A673 (cell line): ENCODE measurements at regions not wholly inside any gene's neighbourhood (a gene's known extent, or its start where the extent isn't known, plus 50 kb on each side); places are given as distances from the start of the nearest gene placed in this dataset.

Experiments used
- EZH2 ChIP-seq: fragments of 200-600 bp; sonication (generic); IDR thresholded peaks from 2 replicates; pipeline ENCODE4 v1.6.1; 2017; ENCODE audit warnings: borderline replicate concordance, low read depth, mild to moderate bottlenecking, mixed read lengths, antibody characterized with exemption, low read length; ENCODE audit not compliant: poor library complexity, severe bottlenecking
- TF ChIP-seq, protein P1 (sequence below): fragments of 300-800, 200-600 bp; sonication (generic); conservative IDR thresholded peaks from 2 replicates; pipeline ENCODE4 v1.5.1; 2017; ENCODE audit warnings: low read depth, mild to moderate bottlenecking, antibody characterized with exemption, low read length, moderate library complexity, mixed read lengths

DNA sequence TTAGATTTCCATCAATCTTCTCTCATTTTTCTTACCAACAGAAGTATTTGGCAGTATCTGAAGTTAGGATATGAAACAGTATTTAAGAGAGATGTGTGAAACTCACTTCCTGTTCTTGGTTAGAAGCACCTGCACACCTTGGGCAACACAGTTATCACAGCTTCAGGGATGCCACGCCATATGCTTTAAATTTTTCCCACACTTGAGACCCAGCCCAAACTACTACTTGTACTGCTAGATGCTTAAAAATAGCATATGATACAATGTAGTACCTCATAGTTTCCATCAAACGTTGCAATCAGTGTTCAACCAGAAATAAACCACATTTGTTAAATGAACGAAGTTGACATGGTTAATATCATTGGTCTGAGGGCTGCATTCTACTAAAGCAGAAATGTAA lies 725.1 kb upstream of the FRG1 start:
- TF ChIP-seq, protein P1, sequence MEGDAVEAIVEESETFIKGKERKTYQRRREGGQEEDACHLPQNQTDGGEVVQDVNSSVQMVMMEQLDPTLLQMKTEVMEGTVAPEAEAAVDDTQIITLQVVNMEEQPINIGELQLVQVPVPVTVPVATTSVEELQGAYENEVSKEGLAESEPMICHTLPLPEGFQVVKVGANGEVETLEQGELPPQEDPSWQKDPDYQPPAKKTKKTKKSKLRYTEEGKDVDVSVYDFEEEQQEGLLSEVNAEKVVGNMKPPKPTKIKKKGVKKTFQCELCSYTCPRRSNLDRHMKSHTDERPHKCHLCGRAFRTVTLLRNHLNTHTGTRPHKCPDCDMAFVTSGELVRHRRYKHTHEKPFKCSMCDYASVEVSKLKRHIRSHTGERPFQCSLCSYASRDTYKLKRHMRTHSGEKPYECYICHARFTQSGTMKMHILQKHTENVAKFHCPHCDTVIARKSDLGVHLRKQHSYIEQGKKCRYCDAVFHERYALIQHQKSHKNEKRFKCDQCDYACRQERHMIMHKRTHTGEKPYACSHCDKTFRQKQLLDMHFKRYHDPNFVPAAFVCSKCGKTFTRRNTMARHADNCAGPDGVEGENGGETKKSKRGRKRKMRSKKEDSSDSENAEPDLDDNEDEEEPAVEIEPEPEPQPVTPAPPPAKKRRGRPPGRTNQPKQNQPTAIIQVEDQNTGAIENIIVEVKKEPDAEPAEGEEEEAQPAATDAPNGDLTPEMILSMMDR: no peak
- TF ChIP-seq EZH2: no peak
